Neural cell (in vitro differentiated cells): ENCODE measurements at regions not wholly inside any gene's neighbourhood (a gene's known extent, or its start where the extent isn't known, plus 50 kb on each side); places are given as distances from the start of the nearest gene placed in this dataset.
"Not testable (repeated sequence)": the region's sequence is repeated elsewhere in the genome, so short reads cannot be mapped to it uniquely, and the experiment has no call there.

Experiments used
- H2AFZ ChIP-seq: fragments of 200-600, 300-800 bp; sonication (generic), shearing (Covaris generic); 2 replicates; pipeline ENCODE4 v1.6.0; 2014; ENCODE audit warnings: low read depth, mild to moderate bottlenecking, antibody characterized with exemption, low read length, moderate library complexity
- H3F3A ChIP-seq: fragments of 200-600 bp; shearing (Covaris generic); 2 replicates; pipeline ENCODE4 v1.6.1; 2016; ENCODE audit warnings: mild to moderate bottlenecking, moderate library complexity, mixed read lengths, antibody characterized with exemption, low read length; ENCODE audit not compliant: insufficient read depth, poor library complexity, severe bottlenecking
- H3K27ac ChIP-seq: fragments of 200-600, 300-800 bp; sonication (generic), shearing (Covaris generic); 2 replicates; pipeline ENCODE4 v1.5.1; 2014; ENCODE audit warnings: mild to moderate bottlenecking, low read length, moderate library complexity
- H3K27me3 ChIP-seq: fragments of 300-800, 200-600 bp; sonication (generic), shearing (Covaris generic); 2 replicates; pipeline ENCODE4 v1.6.0; 2014; ENCODE audit warnings: mild to moderate bottlenecking, low read depth, low read length, moderate library complexity; ENCODE audit not compliant: insufficient read depth
- H3K36me3 ChIP-seq: fragments of 300-800, 200-600 bp; sonication (generic), shearing (Covaris generic); 2 replicates; pipeline ENCODE4 v1.5.1; 2014; ENCODE audit warnings: mild to moderate bottlenecking, antibody characterized with exemption, low read length, moderate library complexity; ENCODE audit not compliant: insufficient read depth
- H3K4me2 ChIP-seq: fragments of 300-800, 200-600 bp; sonication (generic), shearing (Covaris generic); 2 replicates; pipeline ENCODE4 v1.6.0; 2014; ENCODE audit warnings: mild to moderate bottlenecking, low read length
- H3K4me3 ChIP-seq: fragments of 300-800, 200-600 bp; sonication (generic), shearing (Covaris generic); 2 replicates; pipeline ENCODE4 v1.5.1; 2014; ENCODE audit warnings: mild to moderate bottlenecking, low read length, moderate library complexity
- H3K79me2 ChIP-seq: fragments of 200-600 bp; shearing (Covaris generic); replicated peaks from 2 replicates; pipeline ENCODE4 v1.6.0; 2014; ENCODE audit warnings: mild to moderate bottlenecking, low read length, moderate library complexity; ENCODE audit not compliant: insufficient read depth
- H3K9ac ChIP-seq: fragments of 300-800, 200-600 bp; sonication (generic), shearing (Covaris generic); 2 replicates; pipeline ENCODE4 v1.6.1; 2016; ENCODE audit warnings: mild to moderate bottlenecking, low read length, mixed read lengths
- H3K9me2 ChIP-seq: fragments of 200-600 bp; shearing (Covaris generic); 2 replicates; pipeline ENCODE4 v1.6.1; 2016; ENCODE audit warnings: mild to moderate bottlenecking, low read length, mixed read lengths; ENCODE audit not compliant: insufficient read depth
- H3K9me3 ChIP-seq: fragments of 200-600, 300-800 bp; sonication (generic), shearing (Covaris generic); 2 replicates; pipeline ENCODE4 v1.6.1; 2016; ENCODE audit warnings: mild to moderate bottlenecking, mixed run types, low read length, moderate library complexity, mixed read lengths
- H4K20me1 ChIP-seq: fragments of 200-600 bp; shearing (Covaris generic); 2 replicates; pipeline ENCODE4 v1.6.1; 2016; ENCODE audit warnings: mild to moderate bottlenecking, mixed run types; ENCODE audit not compliant: insufficient read depth
- EP300 ChIP-seq: fragments of 450-650 bp; conservative IDR thresholded peaks from 2 replicates; pipeline ENCODE4 v1.6.1; 2014; ENCODE audit warnings: antibody characterized with exemption, mild to moderate bottlenecking, moderate library complexity; ENCODE audit not compliant: poor library complexity, severe bottlenecking
- EZH2 ChIP-seq: fragments of 200-600, 300-800 bp; shearing (Covaris generic), sonication (generic); IDR thresholded peaks from 2 replicates; pipeline ENCODE4 v1.6.1; 2014; ENCODE audit warnings: antibody characterized with exemption, low read length, borderline replicate concordance, mild to moderate bottlenecking; ENCODE audit not compliant: insufficient read depth, poor library complexity, severe bottlenecking
- MXI1 ChIP-seq: fragments of 450-650 bp; conservative IDR thresholded peaks from 2 replicates; pipeline ENCODE4 v1.6.1; 2014; ENCODE audit warnings: antibody characterized with exemption, mild to moderate bottlenecking; ENCODE audit not compliant: poor library complexity, severe bottlenecking
- POLR2AphosphoS5 ChIP-seq: IDR thresholded peaks from 2 replicates; pipeline ENCODE4 v1.6.1; 2012
- RAD21 ChIP-seq: fragments of 450-650 bp; conservative IDR thresholded peaks from 2 replicates; pipeline ENCODE4 v1.6.1; 2014; ENCODE audit warnings: antibody characterized with exemption, mild to moderate bottlenecking, moderate library complexity
- SMC3 ChIP-seq: fragments of 450-650 bp; conservative IDR thresholded peaks from 2 replicates; pipeline ENCODE4 v1.6.1; 2014; ENCODE audit warnings: antibody characterized with exemption, mild to moderate bottlenecking, moderate library complexity; ENCODE audit not compliant: poor library complexity
- TAF1 ChIP-seq: IDR thresholded peaks from 2 replicates; pipeline ENCODE4 v1.6.1; 2012; ENCODE audit warnings: low read depth
- TF ChIP-seq, protein P1 (sequence below): fragments of 450-650 bp; IDR thresholded peaks from 2 replicates; pipeline ENCODE4 v1.5.1; 2014; ENCODE audit warnings: antibody characterized with exemption, mild to moderate bottlenecking, moderate library complexity; ENCODE audit not compliant: poor library complexity, severe bottlenecking
- TF ChIP-seq, protein P2 (sequence below): IDR thresholded peaks from 2 replicates; pipeline ENCODE4 v1.6.1; 2012; ENCODE audit warnings: borderline replicate concordance

DNA sequence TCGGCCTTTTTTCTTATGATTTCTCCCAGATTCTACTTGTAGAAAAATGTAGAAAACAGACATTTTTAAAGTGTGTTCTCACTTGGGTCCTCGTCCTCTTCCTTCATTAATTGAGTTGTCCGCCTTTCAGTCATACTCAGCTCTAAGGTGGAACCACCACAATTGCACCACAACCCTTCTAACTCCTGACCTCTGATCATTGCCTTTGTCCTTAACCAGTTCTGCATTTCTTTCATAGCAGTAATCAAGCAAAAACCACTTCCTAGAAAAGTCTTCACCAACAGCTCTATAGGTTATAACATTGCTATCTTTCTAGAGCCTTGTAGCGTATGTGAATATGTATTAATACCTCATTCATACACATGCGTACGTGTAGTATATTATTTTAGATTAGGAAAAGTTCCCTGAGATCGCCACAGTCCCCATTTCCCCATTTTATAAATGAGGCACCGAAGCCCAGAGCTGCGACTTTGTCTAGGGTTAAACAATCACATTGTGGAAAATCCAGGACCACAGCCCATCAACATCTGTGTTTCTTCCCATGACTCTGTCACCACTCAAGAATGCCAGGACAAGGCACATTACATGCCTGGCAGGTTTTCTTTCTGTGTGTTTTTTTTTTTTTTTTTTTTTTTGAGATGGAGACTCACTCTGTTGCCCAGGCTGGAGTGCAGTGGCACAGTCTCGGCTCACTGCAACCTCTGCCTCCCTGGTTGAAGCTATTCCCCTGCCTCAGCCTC lies 175.5 kb downstream of the BTBD3 start:
- TF ChIP-seq SMC3 (no peak), RAD21 (no peak), MXI1 (no peak), POLR2AphosphoS5 (no peak), EZH2 (no peak), TAF1 (no peak), EP300 (no peak)
- TF ChIP-seq, protein P1, sequence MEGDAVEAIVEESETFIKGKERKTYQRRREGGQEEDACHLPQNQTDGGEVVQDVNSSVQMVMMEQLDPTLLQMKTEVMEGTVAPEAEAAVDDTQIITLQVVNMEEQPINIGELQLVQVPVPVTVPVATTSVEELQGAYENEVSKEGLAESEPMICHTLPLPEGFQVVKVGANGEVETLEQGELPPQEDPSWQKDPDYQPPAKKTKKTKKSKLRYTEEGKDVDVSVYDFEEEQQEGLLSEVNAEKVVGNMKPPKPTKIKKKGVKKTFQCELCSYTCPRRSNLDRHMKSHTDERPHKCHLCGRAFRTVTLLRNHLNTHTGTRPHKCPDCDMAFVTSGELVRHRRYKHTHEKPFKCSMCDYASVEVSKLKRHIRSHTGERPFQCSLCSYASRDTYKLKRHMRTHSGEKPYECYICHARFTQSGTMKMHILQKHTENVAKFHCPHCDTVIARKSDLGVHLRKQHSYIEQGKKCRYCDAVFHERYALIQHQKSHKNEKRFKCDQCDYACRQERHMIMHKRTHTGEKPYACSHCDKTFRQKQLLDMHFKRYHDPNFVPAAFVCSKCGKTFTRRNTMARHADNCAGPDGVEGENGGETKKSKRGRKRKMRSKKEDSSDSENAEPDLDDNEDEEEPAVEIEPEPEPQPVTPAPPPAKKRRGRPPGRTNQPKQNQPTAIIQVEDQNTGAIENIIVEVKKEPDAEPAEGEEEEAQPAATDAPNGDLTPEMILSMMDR: no peak
- TF ChIP-seq, protein P2, sequence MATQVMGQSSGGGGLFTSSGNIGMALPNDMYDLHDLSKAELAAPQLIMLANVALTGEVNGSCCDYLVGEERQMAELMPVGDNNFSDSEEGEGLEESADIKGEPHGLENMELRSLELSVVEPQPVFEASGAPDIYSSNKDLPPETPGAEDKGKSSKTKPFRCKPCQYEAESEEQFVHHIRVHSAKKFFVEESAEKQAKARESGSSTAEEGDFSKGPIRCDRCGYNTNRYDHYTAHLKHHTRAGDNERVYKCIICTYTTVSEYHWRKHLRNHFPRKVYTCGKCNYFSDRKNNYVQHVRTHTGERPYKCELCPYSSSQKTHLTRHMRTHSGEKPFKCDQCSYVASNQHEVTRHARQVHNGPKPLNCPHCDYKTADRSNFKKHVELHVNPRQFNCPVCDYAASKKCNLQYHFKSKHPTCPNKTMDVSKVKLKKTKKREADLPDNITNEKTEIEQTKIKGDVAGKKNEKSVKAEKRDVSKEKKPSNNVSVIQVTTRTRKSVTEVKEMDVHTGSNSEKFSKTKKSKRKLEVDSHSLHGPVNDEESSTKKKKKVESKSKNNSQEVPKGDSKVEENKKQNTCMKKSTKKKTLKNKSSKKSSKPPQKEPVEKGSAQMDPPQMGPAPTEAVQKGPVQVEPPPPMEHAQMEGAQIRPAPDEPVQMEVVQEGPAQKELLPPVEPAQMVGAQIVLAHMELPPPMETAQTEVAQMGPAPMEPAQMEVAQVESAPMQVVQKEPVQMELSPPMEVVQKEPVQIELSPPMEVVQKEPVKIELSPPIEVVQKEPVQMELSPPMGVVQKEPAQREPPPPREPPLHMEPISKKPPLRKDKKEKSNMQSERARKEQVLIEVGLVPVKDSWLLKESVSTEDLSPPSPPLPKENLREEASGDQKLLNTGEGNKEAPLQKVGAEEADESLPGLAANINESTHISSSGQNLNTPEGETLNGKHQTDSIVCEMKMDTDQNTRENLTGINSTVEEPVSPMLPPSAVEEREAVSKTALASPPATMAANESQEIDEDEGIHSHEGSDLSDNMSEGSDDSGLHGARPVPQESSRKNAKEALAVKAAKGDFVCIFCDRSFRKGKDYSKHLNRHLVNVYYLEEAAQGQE: no peak
- H3K9ac ChIP-seq: no peak overlapping the region
- no peaks in the 10 kb centered on the region for H3F3A ChIP-seq
- no peak overlapping the region for H3K27ac ChIP-seq
- peaks cover 11% of the 10 kb centered on the region for H3K27me3 ChIP-seq
- H3K4me3 ChIP-seq: no peak overlapping the region
- H3K79me2 ChIP-seq: no peaks in the 10 kb centered on the region
- H3K9me3 ChIP-seq: no peaks in the 10 kb centered on the region
- H2AFZ ChIP-seq: no peak overlapping the region
- no peaks in the 10 kb centered on the region for H4K20me1 ChIP-seq
- H3K36me3 ChIP-seq: no peaks in the 10 kb centered on the region
- no peaks in the 10 kb centered on the region for H3K9me2 ChIP-seq
- H3K4me2 ChIP-seq: no peak overlapping the region

- not testable (repeated sequence) for H3K4me2 ChIP-seq, H3K79me2 ChIP-seq, H3K9me2 ChIP-seq, H3K36me3 ChIP-seq, H3K9ac ChIP-seq, H3K27ac ChIP-seq, H2AFZ ChIP-seq, H4K20me1 ChIP-seq, H3K4me3 ChIP-seq, H3K9me3 ChIP-seq, H3F3A ChIP-seq
- H3K27me3 ChIP-seq: peaks cover 11% of the 10 kb centered on the region
Observed at GRCh38 chr20:12093797-12094190, 176.1 kb downstream of the BTBD3 start.
